NCI-H146 treated with DMSO at 0.1 percent for 48 hours (cell line): ENCODE measurements at regions not wholly inside any gene's neighbourhood (a gene's known extent, or its start where the extent isn't known, plus 50 kb on each side); places are given as distances from the start of the nearest gene placed in this dataset.
"Not testable (repeated sequence)": the region's sequence is repeated elsewhere in the genome, so short reads cannot be mapped to it uniquely, and the experiment has no call there.

ENCODE experiments used
- DNase-seq: peaks from one replicate; lab custom pipeline; 2025; ENCODE audit not compliant: unreplicated experiment; lab: John Stamatoyannopoulos, UW

- DNase-seq: no peak
Measured at GRCh38 chr3:16070707-16071106, 103.8 kb upstream of the GALNT15 start.

- DNase-seq: no peak
Measured at GRCh38 chr3:16071206-16071605, 103.3 kb upstream of the GALNT15 start.

GRCh38 chr3:16072420-16073110 is 101.9 kb upstream of the GALNT15 start:
- no peak for DNase-seq

GRCh38 chr3:16073203-16073602 is 101.3 kb upstream of the GALNT15 start:
- DNase-seq: no peak

- not testable (repeated sequence) for DNase-seq
Measured at GRCh38 chr3:16073990-16074671, 100.3 kb upstream of the GALNT15 start.

- DNase-seq: no peak
Measured at GRCh38 chr3:16075647-16076046, 98.8 kb upstream of the GALNT15 start.

- no peak for DNase-seq
Measured at GRCh38 chr3:16076564-16076963, 97.9 kb upstream of the GALNT15 start.

GRCh38 chr3:16077146-16077545 is 97.3 kb upstream of the GALNT15 start:
- not testable (repeated sequence) for DNase-seq

GRCh38 chr3:16077681-16078080 is 96.8 kb upstream of the GALNT15 start:
- not testable (repeated sequence) for DNase-seq

- no peak for DNase-seq
Measured at GRCh38 chr3:16079519-16079918, 95.0 kb upstream of the GALNT15 start.

- no peak for DNase-seq
Measured at GRCh38 chr3:16081661-16082060, 92.8 kb upstream of the GALNT15 start.

- no peak for DNase-seq
Measured at GRCh38 chr3:16084887-16085286, 89.6 kb upstream of the GALNT15 start.

- no peak for DNase-seq
Measured at GRCh38 chr3:16085410-16085809, 89.1 kb upstream of the GALNT15 start.

- no peak for DNase-seq
Measured at GRCh38 chr3:16085884-16086608, 88.4 kb upstream of the GALNT15 start.

- DNase-seq: no peak
Measured at GRCh38 chr3:16086690-16087089, 87.8 kb upstream of the GALNT15 start.

GRCh38 chr3:16088496-16088895 is 86.0 kb upstream of the GALNT15 start:
- DNase-seq: no peak

- no peak for DNase-seq
Measured at GRCh38 chr3:16089521-16089920, 85.0 kb upstream of the GALNT15 start.

GRCh38 chr3:16090024-16090423 is 84.5 kb upstream of the GALNT15 start:
- DNase-seq: no peak

GRCh38 chr3:16090706-16091105 is 83.8 kb upstream of the GALNT15 start:
- no peak for DNase-seq

GRCh38 chr3:16092923-16093322 is 81.6 kb upstream of the GALNT15 start:
- DNase-seq: no peak

- no peak for DNase-seq
Measured at GRCh38 chr3:16101295-16102186, 72.9 kb upstream of the GALNT15 start.
